KG1 (cell line): ENCODE measurements at regions not wholly inside any gene's neighbourhood (a gene's known extent, or its start where the extent isn't known, plus 50 kb on each side); places are given as distances from the start of the nearest gene placed in this dataset.

Experiments
- DNase-seq: peaks from one replicate; lab custom pipeline; 2025; lab: John Stamatoyannopoulos, UW

GRCh38 chr15:25955628-25956027, 92.5 kb upstream of the ATP10A start:
- no peak for DNase-seq

- DNase-seq = no peak
These were observed 91.3 kb upstream of the ATP10A start for GRCh38 chr15:25954398-25954797.

- no peak for DNase-seq
These were observed 86.9 kb upstream of the ATP10A start for GRCh38 chr15:25950014-25950413.

- no peak for DNase-seq
These were observed 84.5 kb upstream of the ATP10A start for GRCh38 chr15:25947323-25948314.

- DNase-seq = no peak
These were observed 83.2 kb upstream of the ATP10A start for GRCh38 chr15:25946241-25946805.

GRCh38 chr15:25944386-25944785, 81.3 kb upstream of the ATP10A start:
- no peak for DNase-seq

GRCh38 chr15:25943831-25944230, 80.7 kb upstream of the ATP10A start:
- no peak for DNase-seq

GRCh38 chr15:25939122-25939521, 76.0 kb upstream of the ATP10A start:
- DNase-seq = no peak

GRCh38 chr15:25937796-25938195, 74.7 kb upstream of the ATP10A start:
- no peak for DNase-seq

- DNase-seq = no peak
These were observed 72.9 kb upstream of the ATP10A start for GRCh38 chr15:25936004-25936403.

- DNase-seq = no peak
These were observed 70.5 kb upstream of the ATP10A start for GRCh38 chr15:25933456-25934158.

- DNase-seq = no peak
These were observed 69.6 kb upstream of the ATP10A start for GRCh38 chr15:25932696-25933095.

- DNase-seq = no peak
These were observed 68.7 kb upstream of the ATP10A start for GRCh38 chr15:25931851-25932250.

GRCh38 chr15:25930931-25931330, 67.8 kb upstream of the ATP10A start:
- no peak for DNase-seq
